GM19023 (cell line): ENCODE measurements at regions not wholly inside any gene's neighbourhood (a gene's known extent, or its start where the extent isn't known, plus 50 kb on each side); places are given as distances from the start of the nearest gene placed in this dataset.

Source experiments
- ATAC-seq: cut with Tn5 transposase; IDR thresholded peaks from one replicate; pipeline ENCODE4 v1.9.1; 2021; ENCODE audit warnings: mild to moderate bottlenecking, moderate library complexity; ENCODE audit not compliant: unreplicated experiment

DNA sequence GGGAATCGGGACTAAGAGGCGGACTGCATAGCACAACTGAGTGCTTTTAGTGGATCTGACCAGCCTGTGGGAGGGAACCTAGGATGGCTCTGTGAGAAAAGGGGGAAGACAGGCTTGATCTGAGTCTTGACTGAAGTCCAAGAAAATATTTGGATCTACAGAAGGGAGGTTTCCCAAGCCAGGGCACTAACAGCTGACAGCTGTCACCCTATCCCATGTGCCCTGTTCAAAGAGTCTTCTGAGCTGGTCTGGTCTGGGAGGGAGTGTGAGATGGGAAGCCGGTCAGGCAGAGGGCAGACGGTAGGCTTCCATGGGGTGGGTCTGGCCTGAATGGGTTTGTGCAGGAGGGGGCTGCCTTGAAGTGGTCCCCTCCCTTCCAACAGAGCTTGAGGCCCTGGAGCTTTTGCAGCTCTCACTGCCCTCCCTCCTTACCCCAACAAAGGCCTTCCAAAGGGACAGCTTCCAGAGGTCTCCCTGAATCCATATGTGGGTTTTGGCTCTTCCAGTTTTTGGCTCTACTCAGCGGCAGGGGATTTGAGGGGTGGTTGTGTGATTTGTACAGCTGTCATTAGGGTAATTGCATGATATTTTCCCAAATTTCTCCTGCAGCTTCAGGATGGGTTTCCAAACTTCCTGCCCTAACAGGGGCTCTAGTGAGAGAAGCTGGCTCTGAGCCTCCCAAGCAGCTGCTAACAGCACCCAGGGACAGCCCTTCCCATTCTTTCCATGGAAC, 643.7 kb downstream of the BCOR start:
- no peak for ATAC-seq

DNA sequence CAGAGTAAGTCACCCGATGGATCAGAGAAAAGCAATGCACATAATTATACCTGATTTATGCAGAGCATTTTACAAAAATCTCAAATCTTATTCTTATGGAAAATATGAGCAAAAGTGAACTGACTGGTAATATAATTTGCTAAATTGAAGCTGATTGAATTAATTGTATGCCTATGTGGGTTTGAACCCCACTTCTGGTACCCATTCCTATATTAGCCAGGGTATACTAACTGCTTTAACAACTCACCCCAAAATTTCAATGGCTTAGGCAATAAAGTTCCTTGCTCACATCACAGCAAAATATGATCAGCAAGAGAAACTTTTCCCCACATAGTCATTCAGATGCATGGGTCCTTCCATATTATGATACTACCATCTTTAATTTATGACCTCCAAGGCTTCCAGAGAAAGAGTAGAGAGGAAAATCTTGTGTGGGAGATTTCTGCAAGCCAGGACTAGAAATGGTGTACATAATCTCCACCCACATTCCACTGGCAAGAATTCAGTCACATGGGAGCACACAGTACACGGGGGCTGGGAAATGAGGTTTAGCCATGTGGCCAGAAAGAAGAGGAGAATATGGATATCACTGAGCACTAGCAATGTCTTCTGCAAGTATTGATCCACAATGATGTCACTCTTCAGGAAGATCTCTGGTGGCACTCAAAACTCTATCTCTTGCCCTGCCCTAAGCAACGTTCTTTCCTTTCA, 640.7 kb downstream of the BCOR start:
- ATAC-seq: no peak

DNA sequence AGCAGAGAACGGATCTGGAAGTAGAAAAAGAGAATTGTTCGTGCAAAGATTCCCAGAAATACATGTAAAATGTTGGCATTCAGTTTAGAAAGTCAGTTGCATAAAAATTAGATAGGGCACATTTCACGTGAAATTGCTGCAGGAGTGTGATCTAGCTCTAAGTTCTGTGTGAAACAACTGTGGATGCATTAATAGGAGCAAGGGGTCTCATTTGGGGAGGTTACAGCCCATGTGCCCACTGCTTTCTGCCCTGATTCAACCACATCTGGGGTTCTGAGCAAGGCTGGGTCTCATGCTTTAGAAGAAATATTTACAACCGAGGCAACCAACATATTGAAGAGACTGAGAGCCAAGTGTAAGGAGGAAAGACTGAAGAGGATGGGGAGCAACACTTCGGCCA, 639.0 kb downstream of the BCOR start:
- ATAC-seq: no peak

DNA sequence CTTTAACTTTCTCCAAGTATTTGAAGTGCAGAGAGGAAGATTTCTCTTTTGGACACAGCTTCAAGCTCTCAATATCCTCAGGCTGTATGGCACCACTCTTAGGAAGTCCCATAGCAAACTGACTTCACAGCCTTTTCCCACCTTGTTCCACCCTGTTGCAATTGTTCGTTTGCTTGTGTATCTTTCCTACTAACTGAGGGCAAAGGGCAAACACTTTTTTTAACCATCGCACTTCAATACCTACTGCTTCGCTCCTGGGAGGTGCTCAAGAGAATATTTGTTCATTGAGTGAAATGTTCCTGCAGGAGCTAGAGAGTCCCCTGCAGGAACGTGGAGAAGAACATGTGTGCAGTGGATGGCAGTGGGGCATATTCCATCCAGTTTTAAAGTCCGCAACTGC, 638.6 kb downstream of the BCOR start:
- ATAC-seq: no peak

DNA sequence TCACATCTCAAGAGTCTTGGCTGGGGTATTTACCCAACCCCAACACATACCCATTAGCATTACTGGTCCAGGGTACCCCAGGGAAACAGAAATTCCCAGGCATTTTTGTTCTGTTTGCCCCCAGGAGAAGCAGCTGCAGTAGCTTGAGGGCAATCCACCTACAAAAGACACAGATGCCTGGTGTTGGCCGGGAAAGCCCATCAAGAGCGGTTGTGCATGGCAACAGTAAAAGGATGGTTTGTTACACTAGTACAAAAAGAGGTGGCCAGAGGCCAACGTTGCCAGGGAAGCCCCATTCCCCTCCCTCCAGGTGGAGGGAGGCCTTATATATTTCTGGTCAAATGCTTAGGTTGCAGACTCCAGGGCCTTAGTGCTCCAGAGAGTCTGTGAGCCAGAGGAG, 637.8 kb downstream of the BCOR start:
- ATAC-seq: no peak

DNA sequence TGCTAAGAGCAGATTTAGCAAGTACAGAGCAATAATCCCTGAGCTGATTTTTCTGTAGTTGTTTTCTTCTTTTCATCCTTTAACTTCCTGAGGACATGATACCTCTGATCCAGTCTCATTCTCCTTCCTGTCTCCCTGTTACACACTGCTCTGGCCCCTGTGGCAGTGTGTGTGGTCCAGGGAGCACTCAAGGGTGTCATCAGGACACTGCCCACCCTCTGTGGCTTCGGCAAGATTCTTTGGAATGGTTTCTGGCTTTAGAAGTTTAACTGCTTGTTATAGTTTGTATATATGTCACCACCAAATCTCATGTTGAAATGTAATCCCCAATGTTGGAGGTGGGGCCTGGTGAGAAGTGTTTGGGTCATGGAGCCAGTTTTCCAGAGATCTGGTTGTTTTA, 637.3 kb downstream of the BCOR start:
- ATAC-seq: no peak

DNA sequence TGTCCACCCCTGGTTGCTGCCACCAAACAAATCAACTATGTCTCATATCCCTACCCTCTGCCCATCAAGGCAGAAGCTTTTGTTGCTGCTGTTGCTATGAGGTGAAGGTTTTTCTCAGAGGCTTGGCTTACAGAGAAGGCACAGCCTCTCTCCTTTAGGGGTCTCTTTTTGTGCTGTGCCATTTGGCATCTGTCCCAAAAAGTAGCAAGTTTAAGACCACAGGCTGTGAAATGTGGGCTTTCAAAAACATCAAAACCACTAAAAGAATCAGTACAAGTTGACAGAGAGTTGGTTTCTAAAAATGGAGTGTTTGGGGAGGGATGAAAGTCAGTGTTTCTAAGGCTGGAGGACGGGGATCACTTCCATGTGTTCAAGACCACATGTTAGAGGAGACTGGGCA, 634.9 kb downstream of the BCOR start:
- no peak for ATAC-seq

DNA sequence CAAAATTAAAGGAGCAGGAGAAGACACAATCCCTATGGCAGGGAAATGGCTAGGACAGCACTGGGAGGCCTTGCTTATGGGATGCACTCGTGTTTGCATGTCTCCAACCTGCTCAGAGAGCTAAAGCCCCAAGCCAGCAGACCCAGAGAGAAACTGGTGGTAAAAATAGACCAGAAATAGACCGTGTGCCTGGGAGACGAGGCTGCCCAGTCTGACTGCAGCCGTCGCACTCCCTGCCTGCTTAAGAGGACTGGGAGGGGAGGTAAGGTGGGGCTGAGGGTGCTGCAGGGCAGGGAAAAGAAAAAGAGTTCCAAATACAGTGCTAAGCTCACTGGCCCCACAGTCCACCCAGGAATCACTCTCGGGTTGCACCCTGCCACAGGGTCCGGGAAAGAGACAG, 633.5 kb downstream of the BCOR start:
- ATAC-seq: no peak

DNA sequence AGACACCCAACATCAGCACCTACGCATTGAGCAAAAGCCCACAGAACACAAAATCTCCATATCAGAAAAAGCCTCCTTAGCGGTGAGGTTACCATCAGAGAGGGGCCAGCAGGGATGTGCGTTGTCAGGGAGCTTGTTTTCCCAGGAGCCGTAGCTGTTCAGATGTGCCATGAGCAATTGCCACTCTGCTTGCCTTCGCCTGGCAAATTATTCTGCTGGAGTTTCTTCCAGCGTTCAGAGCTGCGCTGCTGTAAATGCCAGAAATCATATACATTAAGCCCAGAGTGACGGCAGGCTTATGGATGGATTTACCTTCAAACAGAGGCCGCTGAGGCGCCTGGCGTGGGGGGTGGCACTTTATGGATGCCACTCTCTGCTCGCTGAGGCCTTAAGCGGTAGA, 632.3 kb downstream of the BCOR start:
- no peak for ATAC-seq

DNA sequence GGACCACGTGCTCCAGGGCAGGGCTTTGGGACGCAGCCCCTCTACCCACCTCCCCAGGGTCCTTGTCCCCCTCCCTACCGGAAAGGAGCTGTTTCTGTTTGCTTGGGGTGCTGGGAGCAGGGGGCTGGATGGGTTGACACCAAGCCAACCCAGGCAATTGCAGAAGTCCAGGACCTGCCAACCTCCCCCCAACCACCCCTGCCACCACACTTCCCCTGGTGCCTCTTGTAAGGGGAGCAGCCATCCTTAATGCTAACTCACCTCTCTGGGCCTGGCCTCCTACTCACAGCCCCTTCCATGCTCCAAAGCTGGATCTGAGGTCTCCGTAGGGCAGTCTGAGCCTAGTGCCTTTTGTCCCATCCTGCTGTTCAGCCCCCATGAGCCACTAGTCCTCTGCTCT, 631.9 kb downstream of the BCOR start:
- ATAC-seq: no peak

DNA sequence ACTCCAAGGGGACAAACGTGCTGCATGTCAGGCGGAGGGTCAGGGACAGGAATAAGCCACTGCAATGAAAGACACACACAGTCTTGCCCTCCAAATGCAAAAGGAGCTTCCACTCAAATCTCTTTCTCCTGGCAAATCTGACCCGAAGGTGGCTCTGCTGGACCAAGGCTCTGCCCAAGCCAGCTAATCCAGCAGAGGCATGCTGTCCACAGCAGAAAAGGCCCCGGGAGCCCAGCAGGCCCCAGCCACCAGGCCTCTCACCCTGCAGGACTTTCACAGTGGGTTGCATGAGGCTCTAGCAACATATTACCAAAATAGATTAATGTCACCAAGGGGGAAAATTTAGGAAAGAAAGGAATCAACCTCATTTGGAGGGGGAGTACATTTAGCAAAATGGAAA, 628.6 kb downstream of the BCOR start:
- ATAC-seq: no peak

DNA sequence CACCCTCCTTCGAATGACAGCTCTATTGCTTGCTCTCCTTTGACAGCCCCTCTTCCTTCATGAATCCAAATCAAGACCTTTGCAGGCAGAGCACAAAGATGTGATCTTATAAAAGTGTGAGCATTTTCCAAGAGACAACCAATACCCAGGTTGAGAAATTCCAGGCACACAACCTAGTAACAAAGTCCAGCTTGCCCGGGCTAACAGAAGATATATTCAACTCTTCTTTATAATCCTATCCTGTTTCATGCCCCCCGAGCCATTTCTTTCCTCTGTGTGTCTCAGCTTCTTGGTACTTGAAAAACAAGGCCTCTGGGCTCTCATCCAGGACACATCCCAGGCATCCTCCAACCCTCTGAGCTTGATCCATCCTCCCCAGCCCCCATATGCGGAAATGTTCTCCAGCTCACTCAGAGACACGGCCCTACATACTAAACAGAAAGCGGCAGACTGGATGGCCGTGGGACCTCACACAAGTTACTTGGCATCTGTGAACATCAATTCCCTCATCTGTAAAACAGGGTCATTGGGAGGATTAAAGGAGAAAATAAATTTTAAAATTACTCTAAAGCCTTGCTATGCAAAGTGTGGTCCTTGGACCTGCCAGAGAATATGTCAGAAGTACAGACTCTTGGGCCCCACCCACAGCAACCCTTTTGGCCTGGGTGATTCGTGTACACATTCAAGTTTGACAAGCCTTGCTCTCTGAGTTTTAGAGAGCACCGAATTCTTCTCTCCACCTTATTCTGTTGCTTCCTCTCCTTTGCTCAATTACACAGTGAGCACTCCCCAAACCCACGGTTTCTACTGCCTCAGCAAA, 627.0 kb downstream of the BCOR start:
- ATAC-seq: no peak

DNA sequence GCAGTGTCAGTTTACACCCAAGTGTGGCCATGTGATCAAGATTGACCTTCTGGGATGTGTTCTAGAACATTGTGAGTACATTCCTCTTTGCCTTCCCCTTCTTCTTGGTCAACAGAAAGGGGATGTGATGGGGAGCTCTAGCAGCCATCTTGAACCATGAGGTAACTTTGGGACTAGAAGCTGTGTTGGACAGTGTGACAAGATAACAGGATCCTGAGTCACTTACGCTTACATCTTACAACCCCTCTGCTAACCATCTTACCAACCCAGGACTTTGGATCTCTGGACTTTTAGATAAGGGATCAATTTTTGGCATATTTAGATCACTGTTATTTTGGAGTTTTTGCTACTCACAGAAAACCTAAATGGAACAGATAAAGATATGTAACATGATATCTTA, 625.6 kb downstream of the BCOR start:
- no peak for ATAC-seq

DNA sequence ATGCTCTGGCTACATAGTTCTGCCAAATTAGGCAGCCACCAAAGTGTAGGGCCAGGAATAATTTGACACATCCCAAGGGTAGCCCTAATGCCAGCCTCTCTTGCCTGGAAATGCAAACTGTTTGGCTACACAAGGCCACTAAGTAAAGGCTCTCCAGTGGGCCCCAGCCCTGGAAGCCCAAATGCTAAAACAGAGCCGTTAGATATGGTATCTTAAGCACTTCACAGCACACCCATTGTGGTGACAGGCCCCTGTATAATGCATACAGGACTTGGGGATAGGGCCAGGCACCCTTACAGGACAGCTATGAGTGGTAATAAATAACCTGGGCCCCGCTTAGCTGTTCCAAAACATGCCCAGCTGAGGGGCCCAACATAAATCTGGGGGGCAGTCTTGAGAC, 623.9 kb downstream of the BCOR start:
- no peak for ATAC-seq

DNA sequence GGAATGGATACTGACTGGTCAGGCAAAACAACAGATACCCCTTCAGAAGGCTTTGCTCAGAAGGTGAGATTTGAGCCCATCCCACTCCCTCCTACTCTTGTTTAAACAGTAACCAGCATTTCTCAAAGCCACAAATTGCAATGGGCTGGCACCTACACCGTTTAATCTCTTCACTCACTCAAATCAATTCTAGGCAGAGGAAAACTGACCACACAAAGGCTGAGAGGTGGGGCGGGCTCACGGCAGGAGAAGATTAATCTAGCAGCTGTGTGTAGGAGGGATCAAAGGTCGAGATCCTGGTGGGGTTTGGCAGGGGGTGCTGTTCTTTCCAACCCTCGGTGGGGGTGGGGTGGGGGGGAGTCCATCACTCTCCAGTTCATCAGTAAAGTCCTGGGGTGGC, 622.4 kb downstream of the BCOR start:
- no peak for ATAC-seq

DNA sequence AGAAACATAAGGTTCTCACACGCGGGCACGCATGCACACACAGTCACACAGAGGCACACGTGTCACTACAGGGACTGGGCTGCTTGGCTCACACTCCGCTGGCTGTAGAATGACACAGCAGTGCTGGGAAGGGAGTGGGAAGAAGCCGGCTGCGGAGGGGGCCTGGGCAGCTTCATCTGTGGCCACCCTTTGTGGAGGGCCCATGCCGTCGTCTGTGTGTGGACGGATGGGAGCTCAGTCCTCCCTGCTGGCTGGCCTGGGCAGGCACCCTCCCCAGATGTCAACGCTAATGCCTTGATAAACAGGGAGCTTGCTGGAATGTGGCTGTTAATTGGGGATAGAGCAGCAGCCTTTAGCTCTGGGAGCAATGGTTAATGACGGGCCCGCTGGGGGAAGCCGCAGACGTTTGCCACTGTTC, 621.1 kb downstream of the BCOR start:
- no peak for ATAC-seq

DNA sequence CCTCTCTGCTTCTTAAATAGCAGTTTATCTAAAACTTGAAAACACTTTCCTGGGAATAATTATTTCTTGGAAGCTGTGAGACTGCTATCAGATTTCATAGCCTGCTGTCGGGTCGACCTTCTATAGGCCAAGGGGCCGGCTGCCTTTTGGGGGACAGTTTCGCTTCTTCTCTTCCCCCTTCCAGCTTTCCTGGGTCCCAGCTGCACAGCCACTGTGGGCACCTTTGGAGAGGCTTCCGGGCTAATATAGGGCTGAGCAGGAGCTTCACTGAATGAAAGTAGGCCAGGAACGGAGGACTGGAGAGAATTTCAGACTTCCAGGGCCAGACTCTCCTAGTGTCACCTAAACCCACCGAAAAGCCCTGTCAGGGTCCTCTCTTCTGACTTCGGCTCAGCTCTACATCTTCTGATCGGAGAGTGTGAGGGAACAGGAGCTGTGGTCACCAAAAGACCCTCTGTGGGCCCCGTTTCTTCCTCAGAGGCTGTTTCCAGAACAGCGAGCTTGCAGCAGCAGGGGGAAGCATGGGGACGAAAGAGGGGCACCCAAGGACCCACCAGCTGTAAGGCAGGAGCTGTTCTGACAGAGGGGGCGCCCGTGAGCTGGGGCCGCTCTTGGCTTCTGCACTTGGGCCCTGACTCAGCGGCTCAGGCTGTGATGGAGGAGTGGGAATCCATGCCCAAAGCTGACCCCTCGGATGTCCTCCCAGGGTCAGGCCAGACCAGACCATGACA, 620.6 kb downstream of the BCOR start:
- no peak for ATAC-seq

DNA sequence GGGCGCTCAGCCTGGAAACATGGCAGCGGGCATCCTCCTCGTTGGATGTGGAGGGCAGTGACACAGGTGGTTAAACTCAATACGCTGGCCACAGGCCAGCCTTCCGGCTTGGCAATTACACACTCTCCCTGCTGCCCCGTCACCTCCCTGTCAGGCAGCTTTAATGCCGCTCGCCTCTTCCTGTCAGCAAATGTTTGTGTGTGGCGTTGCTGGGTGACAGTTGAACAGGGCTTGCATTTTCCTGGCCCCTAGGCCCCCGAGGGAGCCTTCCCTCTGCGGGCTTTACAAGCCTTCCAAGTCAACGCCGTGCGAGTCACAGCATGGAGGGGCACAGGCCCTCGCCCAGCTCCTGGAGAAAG, 620.0 kb downstream of the BCOR start:
- ATAC-seq: no peak

DNA sequence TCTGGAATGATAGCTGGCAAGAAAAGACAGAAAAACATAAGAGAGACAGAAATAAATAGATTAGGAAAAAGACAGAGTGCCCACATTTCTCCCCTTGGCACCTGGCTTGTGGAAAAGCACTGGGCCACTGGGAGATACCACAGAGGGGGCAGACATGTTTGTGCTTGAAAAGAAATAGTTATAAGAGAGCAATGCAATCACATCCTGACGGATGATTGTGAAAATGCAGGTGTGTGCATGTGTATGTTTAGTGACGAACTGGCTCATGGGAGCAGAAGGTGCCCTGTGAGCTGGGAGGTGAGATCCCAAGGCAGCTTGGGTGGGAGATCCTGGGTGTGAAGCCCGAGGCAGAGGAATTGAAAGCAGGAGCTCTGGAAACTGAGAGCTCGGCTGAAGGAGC, 617.9 kb downstream of the BCOR start:
- ATAC-seq: no peak

DNA sequence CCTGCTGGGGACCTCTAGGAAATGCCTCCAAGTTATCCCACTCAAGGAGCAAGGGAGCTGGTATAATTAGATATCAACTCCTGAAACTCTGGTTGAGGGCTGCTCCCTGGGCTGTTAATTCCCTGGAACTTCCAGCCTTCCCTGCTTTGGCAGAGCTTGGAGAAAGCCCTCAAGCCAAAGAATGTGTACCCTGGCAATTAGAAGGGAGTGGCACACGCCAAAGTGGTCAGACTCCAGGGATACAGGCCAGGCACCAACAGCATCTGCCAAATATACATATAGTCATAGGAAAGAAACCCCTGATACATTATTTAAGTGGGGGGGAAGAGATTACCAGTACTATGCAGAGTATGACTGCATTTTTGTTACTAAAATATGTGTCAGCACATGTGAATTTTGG, 616.8 kb downstream of the BCOR start:
- no peak for ATAC-seq

DNA sequence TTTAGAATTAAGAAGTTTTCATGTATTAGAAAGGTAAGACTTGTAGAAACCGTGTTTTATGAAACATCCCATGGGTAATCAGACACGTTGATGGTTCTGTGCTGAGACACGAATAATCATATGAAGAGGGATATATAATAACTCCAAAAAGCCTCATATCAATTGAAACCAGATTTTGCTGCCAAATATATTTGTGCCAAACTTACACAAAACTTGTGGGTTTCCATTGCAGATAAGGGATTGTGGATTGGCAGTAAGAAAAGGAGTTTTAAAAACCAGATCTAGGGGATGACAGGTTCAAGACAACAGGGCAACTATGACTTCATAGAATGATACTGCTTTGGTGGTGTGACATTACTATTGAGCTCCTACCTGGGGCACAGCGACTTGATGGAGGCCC, 616.1 kb downstream of the BCOR start:
- ATAC-seq: no peak
